ENCODE measurements at regions not wholly inside any gene's neighbourhood (a gene's known extent, or its start where the extent isn't known, plus 50 kb on each side); places are given as distances from the start of the nearest gene placed in this dataset.

DNA sequence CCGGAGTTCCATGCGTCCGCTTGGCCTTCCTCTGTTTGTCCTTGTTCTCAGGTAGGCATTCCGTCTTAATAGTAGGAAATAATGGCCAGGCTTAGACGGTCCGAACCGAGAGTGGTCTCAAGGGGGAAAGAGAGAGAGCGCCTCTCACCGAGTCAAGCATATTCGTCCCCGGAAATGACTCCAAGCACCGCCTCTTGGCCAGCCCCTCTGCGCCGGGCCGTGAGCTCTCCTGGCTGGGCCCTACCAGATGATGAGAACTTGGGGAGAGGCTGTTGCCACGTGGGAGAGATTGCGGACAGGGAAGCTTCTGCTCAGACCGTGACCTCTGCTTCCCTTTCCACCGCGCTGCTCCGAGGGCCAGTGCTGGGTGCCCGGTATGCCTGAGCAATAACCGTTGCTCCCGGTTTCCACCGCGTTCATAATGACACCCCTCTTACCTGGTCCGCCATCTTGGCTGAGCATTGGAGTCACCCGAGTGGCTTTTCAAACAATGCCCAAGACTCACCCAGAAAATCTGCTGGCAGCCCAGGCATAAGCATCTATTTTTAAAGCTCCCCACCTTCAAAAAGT lies 251.1 kb upstream of the SHH start:
- no peak for DNase-seq (ENCODE audit: low spot score)
- ChIA-PET POLR2A (ENCODE audit: low non-redundant PET) (no interaction called here), CTCF (no interaction called here)
- TF ChIP-seq EZH2 (IDR thresholded peaks at IDR 0.05; ENCODE audit: borderline replicate concordance, low read depth, low read length, poor library complexity, severe bottlenecking) = no peak
- TF ChIP-seq, protein P1, sequence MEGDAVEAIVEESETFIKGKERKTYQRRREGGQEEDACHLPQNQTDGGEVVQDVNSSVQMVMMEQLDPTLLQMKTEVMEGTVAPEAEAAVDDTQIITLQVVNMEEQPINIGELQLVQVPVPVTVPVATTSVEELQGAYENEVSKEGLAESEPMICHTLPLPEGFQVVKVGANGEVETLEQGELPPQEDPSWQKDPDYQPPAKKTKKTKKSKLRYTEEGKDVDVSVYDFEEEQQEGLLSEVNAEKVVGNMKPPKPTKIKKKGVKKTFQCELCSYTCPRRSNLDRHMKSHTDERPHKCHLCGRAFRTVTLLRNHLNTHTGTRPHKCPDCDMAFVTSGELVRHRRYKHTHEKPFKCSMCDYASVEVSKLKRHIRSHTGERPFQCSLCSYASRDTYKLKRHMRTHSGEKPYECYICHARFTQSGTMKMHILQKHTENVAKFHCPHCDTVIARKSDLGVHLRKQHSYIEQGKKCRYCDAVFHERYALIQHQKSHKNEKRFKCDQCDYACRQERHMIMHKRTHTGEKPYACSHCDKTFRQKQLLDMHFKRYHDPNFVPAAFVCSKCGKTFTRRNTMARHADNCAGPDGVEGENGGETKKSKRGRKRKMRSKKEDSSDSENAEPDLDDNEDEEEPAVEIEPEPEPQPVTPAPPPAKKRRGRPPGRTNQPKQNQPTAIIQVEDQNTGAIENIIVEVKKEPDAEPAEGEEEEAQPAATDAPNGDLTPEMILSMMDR (conservative IDR thresholded peaks at IDR 0.05; ENCODE audit: low read depth, low read length) = no peak
- Histone ChIP-seq H3K27me3 (replicated peaks; ENCODE audit: insufficient read depth, low read depth, low read length, poor library complexity) (peaks cover 61% of the 10 kb centered on the region), H3K27ac (ENCODE audit: low read depth, low read length, poor library complexity, severe bottlenecking) (no peak overlapping the region), H3K36me3 (ENCODE audit: insufficient read depth, low read length, poor library complexity, severe bottlenecking) (no peaks in the 10 kb centered on the region), H3K4me1 (ENCODE audit: insufficient read depth, low read length, poor library complexity, severe bottlenecking) (no peaks in the 10 kb centered on the region), H3K4me3 (ENCODE audit: low read depth, low read length, poor library complexity, severe bottlenecking) (no peak overlapping the region), H3K9me3 (ENCODE audit: low read depth, low read length, poor library complexity, severe bottlenecking) (no peaks in the 10 kb centered on the region)
- BruUV-seq (replicated peaks) = no TSS peak
- intact Hi-C loops (cut with micrococcal nuclease; ENCODE audit: unreplicated experiment) = no loop called here

DNA sequence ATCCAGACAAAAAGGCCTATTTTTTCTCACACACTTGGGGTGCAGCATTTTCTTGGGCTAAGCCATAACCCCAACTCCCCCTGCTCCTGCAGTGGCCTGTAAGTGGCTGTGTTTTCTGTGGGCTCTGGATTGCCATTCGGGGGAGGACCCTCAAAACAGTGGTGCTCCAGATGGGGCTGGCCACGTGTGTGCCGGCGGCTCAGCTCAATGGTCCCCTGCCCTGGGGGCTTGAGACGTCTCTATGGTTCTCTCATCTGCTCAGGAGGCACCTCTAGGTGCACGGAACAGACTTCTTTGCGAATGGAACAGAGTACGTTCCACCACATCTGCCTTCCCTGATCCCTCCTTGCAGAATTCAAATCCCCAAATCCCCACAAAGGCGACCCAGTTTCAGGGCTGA lies 250.0 kb upstream of the SHH start:
- Histone ChIP-seq H3K27me3 (replicated peaks; ENCODE audit: insufficient read depth, low read depth, low read length, poor library complexity) (peaks cover 62% of the 10 kb centered on the region), H3K4me1 (ENCODE audit: insufficient read depth, low read length, poor library complexity, severe bottlenecking) (no peaks in the 10 kb centered on the region), H3K4me3 (ENCODE audit: low read depth, low read length, poor library complexity, severe bottlenecking) (no peak overlapping the region), H3K36me3 (ENCODE audit: insufficient read depth, low read length, poor library complexity, severe bottlenecking) (no peaks in the 10 kb centered on the region), H3K27ac (ENCODE audit: low read depth, low read length, poor library complexity, severe bottlenecking) (no peak overlapping the region), H3K9me3 (ENCODE audit: low read depth, low read length, poor library complexity, severe bottlenecking) (no peaks in the 10 kb centered on the region)
- no TSS peak for BruUV-seq (replicated peaks)
- DNase-seq (ENCODE audit: low spot score) = no peak
- CTCF ChIA-PET = no interaction called here
- POLR2A ChIA-PET (ENCODE audit: low non-redundant PET) = no interaction called here
- intact Hi-C loops (cut with micrococcal nuclease; ENCODE audit: unreplicated experiment) = no loop called here
- TF ChIP-seq, protein P1 (conservative IDR thresholded peaks at IDR 0.05; ENCODE audit: low read depth, low read length) = no peak
- TF ChIP-seq EZH2 (IDR thresholded peaks at IDR 0.05; ENCODE audit: borderline replicate concordance, low read depth, low read length, poor library complexity, severe bottlenecking) = no peak

DNA sequence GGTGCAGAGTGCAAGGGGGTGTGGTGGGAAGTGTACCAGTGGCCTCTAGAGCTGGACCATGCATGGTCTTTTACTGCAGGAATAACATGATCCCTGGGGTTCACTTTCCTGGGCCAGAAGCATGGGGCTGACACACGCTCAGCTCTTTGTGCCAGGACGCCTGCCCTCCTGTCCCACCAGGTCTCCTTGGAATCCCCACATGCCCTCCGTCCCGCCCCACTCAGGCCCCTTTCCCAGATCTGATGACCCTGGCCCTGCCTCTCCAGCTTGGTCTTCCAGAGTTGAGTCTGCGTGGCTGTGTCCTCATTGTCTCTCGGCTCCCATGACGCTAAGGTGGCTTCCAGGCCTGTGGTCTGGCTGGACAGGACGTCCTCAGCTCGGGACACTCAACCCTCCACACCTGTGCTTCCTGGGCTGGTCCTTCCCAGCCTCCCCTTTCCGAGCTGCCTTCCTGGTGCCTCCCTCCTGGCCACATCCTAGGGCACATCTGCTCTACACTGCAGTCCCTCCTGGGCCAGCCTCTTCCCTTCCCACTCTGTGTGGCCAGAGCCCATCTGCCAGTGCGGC lies 249.5 kb upstream of the SHH start:
- DNase-seq (ENCODE audit: low spot score) = no peak
- no TSS peak for BruUV-seq (replicated peaks)
- Histone ChIP-seq H3K27me3 (replicated peaks; ENCODE audit: insufficient read depth, low read depth, low read length, poor library complexity) (peaks cover 65% of the 10 kb centered on the region), H3K4me3 (ENCODE audit: low read depth, low read length, poor library complexity, severe bottlenecking) (no peak overlapping the region), H3K4me1 (ENCODE audit: insufficient read depth, low read length, poor library complexity, severe bottlenecking) (no peaks in the 10 kb centered on the region), H3K27ac (ENCODE audit: low read depth, low read length, poor library complexity, severe bottlenecking) (no peak overlapping the region), H3K9me3 (ENCODE audit: low read depth, low read length, poor library complexity, severe bottlenecking) (no peaks in the 10 kb centered on the region), H3K36me3 (ENCODE audit: insufficient read depth, low read length, poor library complexity, severe bottlenecking) (no peaks in the 10 kb centered on the region)
- no peak for TF ChIP-seq EZH2 (IDR thresholded peaks at IDR 0.05; ENCODE audit: borderline replicate concordance, low read depth, low read length, poor library complexity, severe bottlenecking)
- TF ChIP-seq, protein P1 (conservative IDR thresholded peaks at IDR 0.05; ENCODE audit: low read depth, low read length) = no peak
- POLR2A ChIA-PET (ENCODE audit: low non-redundant PET) = no interaction called here
- CTCF ChIA-PET = no interaction called here
- intact Hi-C loops (cut with micrococcal nuclease; ENCODE audit: unreplicated experiment) = no loop called here
